NK-92 (cell line): ENCODE measurements at regions not wholly inside any gene's neighbourhood (a gene's known extent, or its start where the extent isn't known, plus 50 kb on each side); places are given as distances from the start of the nearest gene placed in this dataset.
"Not testable (repeated sequence)": the region's sequence is repeated elsewhere in the genome, so short reads cannot be mapped to it uniquely, and the experiment has no call there.

Source experiments
- DNase-seq: peaks from one replicate; lab custom pipeline; 2025; ENCODE audit not compliant: unreplicated experiment; lab: John Stamatoyannopoulos, UW

GRCh38 chr7:68712956-68713495 is 885.2 kb upstream of the AUTS2 start:
- DNase-seq: no peak

- DNase-seq: not testable (repeated sequence)
These were observed 884.1 kb upstream of the AUTS2 start for GRCh38 chr7:68714135-68714534.

- no peak for DNase-seq
These were observed 882.4 kb upstream of the AUTS2 start for GRCh38 chr7:68715907-68716306.

GRCh38 chr7:68717176-68717575 is 881.1 kb upstream of the AUTS2 start:
- DNase-seq: no peak

- no peak for DNase-seq
These were observed 880.2 kb upstream of the AUTS2 start for GRCh38 chr7:68718097-68718551.

- no peak for DNase-seq
These were observed 877.6 kb upstream of the AUTS2 start for GRCh38 chr7:68720697-68721096.

- DNase-seq: no peak
These were observed 876.2 kb upstream of the AUTS2 start for GRCh38 chr7:68722044-68722443.

GRCh38 chr7:68724965-68725364 is 873.3 kb upstream of the AUTS2 start:
- no peak for DNase-seq

DNA sequence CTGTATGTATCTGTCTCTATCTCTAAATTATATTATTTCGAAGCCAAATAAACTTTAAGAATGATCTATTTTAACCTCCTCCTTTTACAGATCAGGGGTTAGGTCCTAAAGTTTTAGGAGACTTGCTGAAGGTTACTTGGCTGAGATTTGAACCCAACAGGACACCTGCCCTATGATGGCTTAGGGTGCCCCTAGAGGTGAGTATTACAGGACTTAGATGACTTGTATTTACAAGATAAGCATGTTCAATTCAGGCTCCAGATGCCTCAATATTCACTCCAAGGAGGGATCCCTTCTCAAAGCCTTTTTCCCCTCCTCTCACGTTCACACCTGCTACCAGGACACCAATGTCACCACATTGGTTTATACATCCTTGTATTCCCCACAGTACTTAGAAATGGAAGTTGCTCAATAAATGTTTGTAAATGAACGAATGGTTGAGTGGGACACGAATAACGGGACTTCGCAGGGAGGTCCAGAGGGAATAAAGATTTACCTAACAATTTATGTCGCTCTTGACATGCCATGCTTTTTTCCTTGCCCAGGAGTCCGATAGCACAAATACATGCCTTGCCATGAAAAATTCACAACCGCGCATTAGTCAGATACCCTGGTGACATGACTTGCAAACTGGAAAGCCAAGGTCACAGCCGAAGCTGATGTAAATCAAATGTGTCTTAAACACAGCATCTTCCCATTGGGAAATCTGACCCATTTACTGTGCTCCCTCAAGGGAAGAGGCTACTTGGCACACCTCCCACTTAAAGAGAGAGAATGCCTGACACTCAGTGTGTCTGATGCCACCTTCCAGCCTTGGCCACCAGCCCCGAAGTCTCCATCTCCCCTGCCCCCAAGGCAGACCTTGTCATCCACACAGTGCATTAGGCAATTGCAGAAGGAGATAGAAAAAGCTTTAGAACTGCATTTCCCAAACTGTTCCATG is 872.2 kb upstream of the AUTS2 start:
- no peak for DNase-seq

- not testable (repeated sequence) for DNase-seq
These were observed 869.6 kb upstream of the AUTS2 start for GRCh38 chr7:68728720-68729119.

DNA sequence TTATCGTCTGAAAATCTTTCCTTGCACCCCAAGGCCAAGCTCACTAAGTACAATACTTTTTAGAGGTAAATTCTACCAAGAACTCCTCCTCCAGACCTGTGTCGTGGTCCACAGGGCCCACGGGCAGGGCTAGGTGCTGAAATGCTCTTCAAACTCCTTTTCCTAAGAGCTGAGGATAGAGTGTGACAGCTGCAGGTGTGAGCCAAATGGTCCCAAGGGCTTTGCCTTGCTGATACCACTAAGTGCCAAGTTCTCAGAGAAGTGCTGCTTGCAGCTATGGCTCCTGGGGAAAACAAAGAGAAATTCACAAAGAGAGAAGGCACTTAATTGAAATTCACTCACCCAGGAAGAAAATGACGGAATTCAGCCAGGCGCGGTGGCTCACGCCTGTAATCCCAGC is 868.9 kb upstream of the AUTS2 start:
- DNase-seq: no peak

DNA sequence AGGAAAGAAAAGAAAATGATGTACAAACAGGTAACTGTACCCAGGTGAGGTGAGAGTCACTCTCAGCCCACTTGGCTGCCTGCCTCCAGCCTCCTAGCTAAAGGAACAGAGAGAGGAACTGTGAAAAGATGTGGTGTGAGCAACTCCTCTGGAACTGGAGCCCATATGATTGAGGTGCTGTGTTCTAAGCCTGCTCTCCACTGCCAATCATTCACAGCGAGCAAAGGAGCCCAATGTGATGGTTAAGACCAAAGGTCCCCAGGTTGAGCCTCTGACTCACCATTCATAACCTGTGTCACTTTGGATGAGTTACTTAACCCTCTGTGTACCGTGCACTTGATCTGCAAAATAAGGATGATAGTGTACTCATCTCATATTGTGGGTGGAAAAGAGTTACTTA is 868.1 kb upstream of the AUTS2 start:
- DNase-seq: no peak

DNA sequence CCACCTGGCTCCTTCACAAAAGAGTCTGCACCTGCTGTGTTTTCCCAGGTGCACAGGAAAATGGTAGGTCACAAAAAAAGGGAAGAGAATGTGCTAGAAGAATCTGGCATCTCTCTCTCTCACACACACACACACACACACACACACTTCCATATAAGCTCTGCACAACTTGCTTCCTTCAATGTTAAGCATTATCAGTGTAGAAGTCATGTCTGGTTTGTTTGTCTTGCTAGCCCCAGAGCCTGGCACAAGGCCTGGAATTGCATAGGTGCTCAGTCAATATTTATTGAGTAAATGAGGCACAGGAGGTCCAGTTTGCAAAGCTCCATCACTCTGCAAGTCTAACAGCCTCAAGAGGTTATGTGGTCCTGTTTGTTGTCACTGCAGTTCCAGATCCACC is 867.3 kb upstream of the AUTS2 start:
- DNase-seq: no peak

GRCh38 chr7:68733219-68734153 is 864.8 kb upstream of the AUTS2 start:
- no peak for DNase-seq

DNA sequence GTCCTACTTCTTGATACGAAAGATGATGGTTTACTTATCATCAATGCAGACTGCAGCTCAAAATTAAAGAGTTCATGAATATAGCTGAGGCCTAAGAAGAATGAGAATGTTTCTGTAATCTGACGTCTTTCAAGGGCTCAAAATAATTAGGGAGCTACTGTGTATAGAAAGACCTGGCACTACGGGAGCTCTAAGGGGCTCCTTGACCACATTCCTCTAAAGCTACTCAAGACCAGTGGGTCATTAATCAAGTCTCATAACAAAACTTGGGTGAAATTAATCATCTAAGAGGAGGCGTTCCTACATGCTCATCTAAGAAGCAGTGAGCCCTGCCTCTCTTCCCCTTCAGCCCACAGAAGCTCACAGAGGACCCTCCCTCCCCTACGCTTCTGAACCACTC is 863.8 kb upstream of the AUTS2 start:
- DNase-seq: no peak

GRCh38 chr7:68739306-68739705 is 859.0 kb upstream of the AUTS2 start:
- no peak for DNase-seq

DNA sequence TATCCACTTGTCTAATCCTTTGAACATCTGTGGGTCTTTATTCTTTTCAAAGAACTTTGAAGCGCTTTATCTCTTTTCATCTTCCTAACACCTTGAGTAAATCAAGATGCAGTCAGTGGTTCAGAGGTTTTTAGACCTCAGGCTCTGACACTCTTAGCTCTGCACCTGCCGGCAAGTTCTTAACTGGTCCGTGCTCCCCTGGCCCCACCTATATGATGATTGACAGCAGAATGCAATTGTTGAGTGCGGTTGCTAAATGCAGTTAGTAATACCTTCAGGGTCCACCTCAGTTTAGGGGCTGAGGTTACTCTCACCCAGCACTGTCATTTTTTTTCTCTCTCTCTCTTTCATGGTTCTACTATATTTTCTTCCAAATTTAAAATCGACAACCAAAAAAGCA is 854.2 kb upstream of the AUTS2 start:
- DNase-seq: no peak

GRCh38 chr7:68748934-68749900 is 849.1 kb upstream of the AUTS2 start:
- DNase-seq: no peak

DNA sequence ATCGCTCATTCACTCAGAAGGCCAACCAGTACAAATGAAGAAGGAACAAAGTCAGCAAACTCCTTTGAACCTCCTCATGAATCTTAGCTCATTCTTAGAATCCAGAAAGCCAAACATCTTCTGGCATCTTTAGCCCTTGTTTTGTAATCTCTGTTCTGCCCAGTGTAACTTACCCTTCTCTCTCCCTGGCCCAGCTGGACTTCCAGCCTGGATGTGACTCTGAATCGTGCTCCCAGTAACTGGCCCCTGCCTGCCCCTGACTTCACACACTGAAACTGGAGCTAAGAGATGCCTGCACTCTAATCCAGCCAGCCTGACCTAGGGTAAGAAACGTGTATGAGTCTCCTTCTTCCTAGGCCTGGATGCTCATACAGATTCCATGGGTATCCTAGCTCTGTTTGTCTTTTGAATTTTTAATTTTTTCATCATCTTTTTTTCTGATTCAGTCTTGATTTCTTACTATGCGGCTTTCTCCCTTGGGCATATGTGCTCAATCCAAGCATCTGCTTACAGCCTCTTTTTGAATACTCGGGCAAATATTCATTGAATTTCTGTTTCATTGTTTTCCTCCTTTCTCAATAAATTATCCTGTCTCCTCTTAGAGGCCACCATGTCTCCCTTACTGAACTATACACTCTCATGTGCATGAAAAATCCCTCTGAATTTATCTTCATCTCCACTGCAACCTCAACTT is 845.6 kb upstream of the AUTS2 start:
- DNase-seq: no peak

DNA sequence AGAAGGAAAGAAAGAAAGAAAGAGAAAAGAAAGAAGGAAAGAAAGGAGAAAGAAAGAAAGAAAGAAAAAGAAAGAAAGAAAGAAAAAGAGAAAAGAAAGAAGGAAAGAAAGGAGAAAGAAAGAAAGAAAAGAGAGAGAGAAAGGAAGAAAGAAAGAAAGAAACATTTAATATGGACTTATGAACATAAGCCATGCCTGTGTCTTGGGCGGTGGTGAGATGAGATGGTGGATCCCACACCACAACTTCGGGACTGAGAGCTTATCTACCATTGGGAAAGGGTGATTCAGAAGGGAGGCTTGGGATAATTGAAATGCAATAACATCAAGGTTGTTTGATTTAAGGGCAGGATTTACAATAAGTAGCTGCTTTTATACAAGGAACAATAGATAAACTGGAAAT is 843.9 kb upstream of the AUTS2 start:
- DNase-seq: no peak
